HepG2 (cell line): ENCODE measurements at regions not wholly inside any gene's neighbourhood (a gene's known extent, or its start where the extent isn't known, plus 50 kb on each side); places are given as distances from the start of the nearest gene placed in this dataset.

Source experiments
- FOXJ3 ChIP-seq: sonication (generic); formaldehyde crosslinking; IDR thresholded peaks from 2 replicates; pipeline ENCODE4 v1.4.0; 2020; ENCODE audit warnings: missing genetic modification reagents, mild to moderate bottlenecking, borderline replicate concordance
- HNRNPL ChIP-seq: fragments of 200-400 bp; formaldehyde crosslinking; IDR thresholded peaks from 2 replicates; pipeline ENCODE4 v1.6.1; 2017; ENCODE audit warnings: mild to moderate bottlenecking, low read depth, low read length
- JUN ChIP-seq: sonication (generic); formaldehyde crosslinking; IDR thresholded peaks from 2 replicates; pipeline ENCODE4 v1.4.0; 2020; ENCODE audit warnings: mild to moderate bottlenecking, missing genetic modification reagents
- KDM5B ChIP-seq: sonication (generic); formaldehyde crosslinking; IDR thresholded peaks from 2 replicates; pipeline ENCODE4 v1.4.0; 2020; ENCODE audit warnings: missing genetic modification reagents, mild to moderate bottlenecking, borderline replicate concordance
- PTBP1 ChIP-seq: fragments of 200-400 bp; formaldehyde crosslinking; IDR thresholded peaks from 2 replicates; pipeline ENCODE4 v1.6.1; 2018; ENCODE audit warnings: low read length, low read depth; ENCODE audit not compliant: poor library complexity, severe bottlenecking
- SP1 ChIP-seq, 2 experiments: fragments of 450-650 bp in 1 of 2; sonication (generic) in 1 of 2; formaldehyde crosslinking in 1 of 2; IDR thresholded peaks; 2 replicates each; pipeline versions ENCODE4 v1.4.0 to v1.6.1; 2016 to 2020; ENCODE audit warnings: missing genetic modification reagents in 1 of 2
- TAF1 ChIP-seq: sonication (generic); formaldehyde crosslinking; IDR thresholded peaks from 2 replicates; pipeline ENCODE4 v1.4.0; 2020; ENCODE audit warnings: missing genetic modification reagents
- TEAD3 ChIP-seq: optimal IDR thresholded peaks from 2 replicates; pipeline ENCODE3; 2016; ENCODE audit warnings: borderline replicate concordance
- ZNF441 ChIP-seq: sonication (generic); formaldehyde crosslinking; IDR thresholded peaks from 2 replicates; pipeline ENCODE4 v1.7.0; 2021; ENCODE audit warnings: missing genetic modification reagents, borderline replicate concordance
- ZNF780A ChIP-seq: sonication (generic); formaldehyde crosslinking; IDR thresholded peaks from 2 replicates; pipeline ENCODE4 v1.8.0; 2022; ENCODE audit warnings: mild to moderate bottlenecking, missing genetic modification reagents, moderate library complexity
- TF ChIP-seq, protein P1 (sequence below): sonication (generic); formaldehyde crosslinking; IDR thresholded peaks from 2 replicates; pipeline ENCODE4 v1.8.0; 2022; ENCODE audit warnings: mild to moderate bottlenecking, missing genetic modification reagents, moderate library complexity
- TF ChIP-seq, protein P2 (sequence below): sonication (generic); formaldehyde crosslinking; IDR thresholded peaks from 2 replicates; pipeline ENCODE4 v1.5.1; 2020; ENCODE audit warnings: mild to moderate bottlenecking, missing genetic modification reagents, borderline replicate concordance
- TF ChIP-seq, protein P3 (sequence below): sonication (generic); formaldehyde crosslinking; IDR thresholded peaks from 2 replicates; pipeline ENCODE4 v1.4.0; 2020; ENCODE audit warnings: missing genetic modification reagents, mild to moderate bottlenecking, borderline replicate concordance
- TF ChIP-seq, protein P4 (sequence below): fragments of 450-650 bp; IDR thresholded peaks from 2 replicates; pipeline ENCODE4 v1.6.1; 2017; ENCODE audit warnings: mild to moderate bottlenecking

DNA sequence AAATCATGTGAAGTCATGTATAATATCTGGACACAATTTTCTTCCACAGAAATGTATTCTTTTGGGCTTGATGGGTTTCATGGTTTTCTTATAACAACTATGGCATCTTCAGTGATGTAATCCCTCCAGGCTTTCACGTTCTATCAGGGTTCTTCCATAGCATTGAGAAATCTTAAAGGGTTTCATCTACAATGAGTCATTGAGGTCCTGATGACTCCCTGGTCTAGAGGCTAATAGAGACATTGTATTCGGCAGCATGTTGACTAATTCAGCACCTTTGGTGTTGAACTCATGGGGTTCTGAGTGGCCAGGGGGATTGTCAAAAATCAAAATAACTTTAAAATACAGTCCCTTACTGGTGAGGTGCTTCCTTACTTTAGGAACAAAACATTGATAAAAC, 614.0 kb upstream of the CRIM1 start:
- no peak for TF ChIP-seq SP1 (IDR thresholded peaks at IDR 0.05)
- TF ChIP-seq SP1 (CRISPR knock-in tag; IDR thresholded peaks at IDR 0.05), result no peak
- TF ChIP-seq, protein P1, sequence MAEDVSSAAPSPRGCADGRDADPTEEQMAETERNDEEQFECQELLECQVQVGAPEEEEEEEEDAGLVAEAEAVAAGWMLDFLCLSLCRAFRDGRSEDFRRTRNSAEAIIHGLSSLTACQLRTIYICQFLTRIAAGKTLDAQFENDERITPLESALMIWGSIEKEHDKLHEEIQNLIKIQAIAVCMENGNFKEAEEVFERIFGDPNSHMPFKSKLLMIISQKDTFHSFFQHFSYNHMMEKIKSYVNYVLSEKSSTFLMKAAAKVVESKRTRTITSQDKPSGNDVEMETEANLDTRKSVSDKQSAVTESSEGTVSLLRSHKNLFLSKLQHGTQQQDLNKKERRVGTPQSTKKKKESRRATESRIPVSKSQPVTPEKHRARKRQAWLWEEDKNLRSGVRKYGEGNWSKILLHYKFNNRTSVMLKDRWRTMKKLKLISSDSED (CRISPR knock-in tag), result no peak
- TF ChIP-seq HNRNPL, result no peak
- no peak for TF ChIP-seq KDM5B
- no peak for TF ChIP-seq ZNF441 (CRISPR knock-in tag)
- TF ChIP-seq FOXJ3 (CRISPR knock-in tag), result no peak
- no peak for TF ChIP-seq JUN (CRISPR knock-in tag)
- TF ChIP-seq TEAD3 (CRISPR knock-in tag), result no peak
- TF ChIP-seq, protein P2, sequence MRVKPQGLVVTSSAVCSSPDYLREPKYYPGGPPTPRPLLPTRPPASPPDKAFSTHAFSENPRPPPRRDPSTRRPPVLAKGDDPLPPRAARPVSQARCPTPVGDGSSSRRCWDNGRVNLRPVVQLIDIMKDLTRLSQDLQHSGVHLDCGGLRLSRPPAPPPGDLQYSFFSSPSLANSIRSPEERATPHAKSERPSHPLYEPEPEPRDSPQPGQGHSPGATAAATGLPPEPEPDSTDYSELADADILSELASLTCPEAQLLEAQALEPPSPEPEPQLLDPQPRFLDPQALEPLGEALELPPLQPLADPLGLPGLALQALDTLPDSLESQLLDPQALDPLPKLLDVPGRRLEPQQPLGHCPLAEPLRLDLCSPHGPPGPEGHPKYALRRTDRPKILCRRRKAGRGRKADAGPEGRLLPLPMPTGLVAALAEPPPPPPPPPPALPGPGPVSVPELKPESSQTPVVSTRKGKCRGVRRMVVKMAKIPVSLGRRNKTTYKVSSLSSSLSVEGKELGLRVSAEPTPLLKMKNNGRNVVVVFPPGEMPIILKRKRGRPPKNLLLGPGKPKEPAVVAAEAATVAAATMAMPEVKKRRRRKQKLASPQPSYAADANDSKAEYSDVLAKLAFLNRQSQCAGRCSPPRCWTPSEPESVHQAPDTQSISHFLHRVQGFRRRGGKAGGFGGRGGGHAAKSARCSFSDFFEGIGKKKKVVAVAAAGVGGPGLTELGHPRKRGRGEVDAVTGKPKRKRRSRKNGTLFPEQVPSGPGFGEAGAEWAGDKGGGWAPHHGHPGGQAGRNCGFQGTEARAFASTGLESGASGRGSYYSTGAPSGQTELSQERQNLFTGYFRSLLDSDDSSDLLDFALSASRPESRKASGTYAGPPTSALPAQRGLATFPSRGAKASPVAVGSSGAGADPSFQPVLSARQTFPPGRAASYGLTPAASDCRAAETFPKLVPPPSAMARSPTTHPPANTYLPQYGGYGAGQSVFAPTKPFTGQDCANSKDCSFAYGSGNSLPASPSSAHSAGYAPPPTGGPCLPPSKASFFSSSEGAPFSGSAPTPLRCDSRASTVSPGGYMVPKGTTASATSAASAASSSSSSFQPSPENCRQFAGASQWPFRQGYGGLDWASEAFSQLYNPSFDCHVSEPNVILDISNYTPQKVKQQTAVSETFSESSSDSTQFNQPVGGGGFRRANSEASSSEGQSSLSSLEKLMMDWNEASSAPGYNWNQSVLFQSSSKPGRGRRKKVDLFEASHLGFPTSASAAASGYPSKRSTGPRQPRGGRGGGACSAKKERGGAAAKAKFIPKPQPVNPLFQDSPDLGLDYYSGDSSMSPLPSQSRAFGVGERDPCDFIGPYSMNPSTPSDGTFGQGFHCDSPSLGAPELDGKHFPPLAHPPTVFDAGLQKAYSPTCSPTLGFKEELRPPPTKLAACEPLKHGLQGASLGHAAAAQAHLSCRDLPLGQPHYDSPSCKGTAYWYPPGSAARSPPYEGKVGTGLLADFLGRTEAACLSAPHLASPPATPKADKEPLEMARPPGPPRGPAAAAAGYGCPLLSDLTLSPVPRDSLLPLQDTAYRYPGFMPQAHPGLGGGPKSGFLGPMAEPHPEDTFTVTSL (CRISPR knock-in tag), result no peak
- no peak for TF ChIP-seq TAF1
- TF ChIP-seq, protein P3, sequence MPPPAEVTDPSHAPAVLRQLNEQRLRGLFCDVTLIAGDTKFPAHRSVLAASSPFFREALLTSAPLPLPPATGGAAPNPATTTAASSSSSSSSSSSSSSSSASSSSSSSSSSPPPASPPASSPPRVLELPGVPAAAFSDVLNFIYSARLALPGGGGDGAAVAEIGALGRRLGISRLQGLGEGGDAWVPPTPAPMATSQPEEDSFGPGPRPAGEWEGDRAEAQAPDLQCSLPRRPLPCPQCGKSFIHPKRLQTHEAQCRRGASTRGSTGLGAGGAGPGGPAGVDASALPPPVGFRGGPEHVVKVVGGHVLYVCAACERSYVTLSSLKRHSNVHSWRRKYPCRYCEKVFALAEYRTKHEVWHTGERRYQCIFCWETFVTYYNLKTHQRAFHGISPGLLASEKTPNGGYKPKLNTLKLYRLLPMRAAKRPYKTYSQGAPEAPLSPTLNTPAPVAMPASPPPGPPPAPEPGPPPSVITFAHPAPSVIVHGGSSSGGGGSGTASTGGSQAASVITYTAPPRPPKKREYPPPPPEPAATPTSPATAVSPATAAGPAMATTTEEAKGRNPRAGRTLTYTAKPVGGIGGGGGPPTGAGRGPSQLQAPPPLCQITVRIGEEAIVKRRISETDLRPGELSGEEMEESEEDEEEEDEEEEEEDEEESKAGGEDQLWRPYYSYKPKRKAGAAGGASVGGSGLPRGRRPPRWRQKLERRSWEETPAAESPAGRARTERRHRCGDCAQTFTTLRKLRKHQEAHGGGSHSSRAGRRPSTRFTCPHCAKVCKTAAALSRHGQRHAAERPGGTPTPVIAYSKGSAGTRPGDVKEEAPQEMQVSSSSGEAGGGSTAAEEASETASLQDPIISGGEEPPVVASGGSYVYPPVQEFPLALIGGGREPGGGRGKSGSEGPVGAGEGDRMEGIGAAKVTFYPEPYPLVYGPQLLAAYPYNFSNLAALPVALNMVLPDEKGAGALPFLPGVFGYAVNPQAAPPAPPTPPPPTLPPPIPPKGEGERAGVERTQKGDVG (CRISPR knock-in tag), result no peak
- no peak for TF ChIP-seq PTBP1
- TF ChIP-seq ZNF780A (CRISPR knock-in tag), result no peak
- TF ChIP-seq, protein P4, sequence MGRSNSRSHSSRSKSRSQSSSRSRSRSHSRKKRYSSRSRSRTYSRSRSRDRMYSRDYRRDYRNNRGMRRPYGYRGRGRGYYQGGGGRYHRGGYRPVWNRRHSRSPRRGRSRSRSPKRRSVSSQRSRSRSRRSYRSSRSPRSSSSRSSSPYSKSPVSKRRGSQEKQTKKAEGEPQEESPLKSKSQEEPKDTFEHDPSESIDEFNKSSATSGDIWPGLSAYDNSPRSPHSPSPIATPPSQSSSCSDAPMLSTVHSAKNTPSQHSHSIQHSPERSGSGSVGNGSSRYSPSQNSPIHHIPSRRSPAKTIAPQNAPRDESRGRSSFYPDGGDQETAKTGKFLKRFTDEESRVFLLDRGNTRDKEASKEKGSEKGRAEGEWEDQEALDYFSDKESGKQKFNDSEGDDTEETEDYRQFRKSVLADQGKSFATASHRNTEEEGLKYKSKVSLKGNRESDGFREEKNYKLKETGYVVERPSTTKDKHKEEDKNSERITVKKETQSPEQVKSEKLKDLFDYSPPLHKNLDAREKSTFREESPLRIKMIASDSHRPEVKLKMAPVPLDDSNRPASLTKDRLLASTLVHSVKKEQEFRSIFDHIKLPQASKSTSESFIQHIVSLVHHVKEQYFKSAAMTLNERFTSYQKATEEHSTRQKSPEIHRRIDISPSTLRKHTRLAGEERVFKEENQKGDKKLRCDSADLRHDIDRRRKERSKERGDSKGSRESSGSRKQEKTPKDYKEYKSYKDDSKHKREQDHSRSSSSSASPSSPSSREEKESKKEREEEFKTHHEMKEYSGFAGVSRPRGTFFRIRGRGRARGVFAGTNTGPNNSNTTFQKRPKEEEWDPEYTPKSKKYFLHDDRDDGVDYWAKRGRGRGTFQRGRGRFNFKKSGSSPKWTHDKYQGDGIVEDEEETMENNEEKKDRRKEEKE, result no peak
